NB4 (cell line): ENCODE measurements at regions not wholly inside any gene's neighbourhood (a gene's known extent, or its start where the extent isn't known, plus 50 kb on each side); places are given as distances from the start of the nearest gene placed in this dataset.

Experiments
- DNase-seq: peaks from one replicate; pipeline ENCODE4 v3.0.0; 2010; ENCODE audit warnings: low read depth
- H3K4me3 ChIP-seq: one replicate; pipeline ENCODE4 v1.5.1; 2011; ENCODE audit warnings: mild to moderate bottlenecking, low read depth, low read length, moderate library complexity
- CTCF ChIP-seq: IDR thresholded peaks from one replicate; pipeline ENCODE4 v1.5.1; 2012; ENCODE audit warnings: low read depth, low read length
- MAX ChIP-seq: IDR thresholded peaks from 2 replicates; pipeline ENCODE4 v1.6.1; 2011; ENCODE audit warnings: low read depth, low read length
- MYC ChIP-seq: IDR thresholded peaks from 2 replicates; pipeline ENCODE4 v1.6.1; 2011; ENCODE audit warnings: low read depth, low read length
- POLR2A ChIP-seq: IDR thresholded peaks from 2 replicates; pipeline ENCODE4 v1.6.1; 2011; ENCODE audit warnings: mild to moderate bottlenecking; ENCODE audit not compliant: insufficient read length; ENCODE audit errors: extremely low read depth

GRCh38 chr2:67945056-67945455, 117.7 kb downstream of the C1D start:
- no peak for TF ChIP-seq MAX
- no peak for TF ChIP-seq MYC
- TF ChIP-seq POLR2A = no peak
- no peak for TF ChIP-seq CTCF
- no peak for DNase-seq
- no peak overlapping the region for H3K4me3 ChIP-seq

DNA sequence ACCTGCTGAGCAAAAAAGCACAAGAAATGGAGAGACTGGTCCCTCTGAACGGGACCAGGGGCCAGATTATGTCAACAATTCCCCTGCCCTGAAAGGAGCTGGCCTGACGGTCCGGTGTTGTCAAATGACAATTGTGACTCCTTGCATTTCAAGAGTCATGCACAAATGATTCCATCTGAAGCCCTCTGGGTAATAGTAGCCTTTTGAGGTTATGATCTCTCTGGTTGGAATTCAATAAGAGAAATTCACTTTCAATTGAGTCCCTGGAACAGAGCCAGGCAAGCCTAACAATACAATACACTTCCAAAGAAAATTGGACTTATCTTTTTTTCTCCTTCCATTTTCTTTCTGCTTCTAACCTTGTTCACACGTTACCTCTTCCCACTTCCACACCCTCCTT, 116.9 kb downstream of the C1D start:
- TF ChIP-seq POLR2A = no peak
- no peak for TF ChIP-seq MAX
- no peak for TF ChIP-seq CTCF
- no peak for TF ChIP-seq MYC
- no peak overlapping the region for H3K4me3 ChIP-seq
- no peak for DNase-seq

- no peak for TF ChIP-seq CTCF
- no peak for TF ChIP-seq MYC
- TF ChIP-seq POLR2A = no peak
- TF ChIP-seq MAX = no peak
- no peak overlapping the region for H3K4me3 ChIP-seq
- no peak for DNase-seq
These were observed 114.7 kb downstream of the C1D start for GRCh38 chr2:67948057-67948456.

DNA sequence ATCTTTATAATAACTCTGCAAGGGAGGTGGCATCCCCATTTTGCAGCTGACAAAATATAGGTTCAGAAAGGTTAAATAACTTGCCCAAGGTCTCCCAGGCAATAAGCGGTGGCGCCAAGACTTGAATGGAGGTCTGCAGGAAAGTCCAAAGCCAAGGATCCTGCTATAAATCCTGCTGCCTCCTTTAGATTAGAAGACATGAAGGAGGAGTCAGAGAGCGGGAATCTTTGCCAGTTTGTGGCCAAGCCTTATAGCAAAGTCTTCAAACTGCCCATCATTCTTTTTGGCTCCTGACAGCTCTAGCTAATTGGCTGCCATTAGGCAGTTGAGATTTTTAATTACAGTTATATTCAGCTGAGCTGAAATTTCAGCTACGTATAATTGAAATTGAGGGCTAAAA, 114.3 kb downstream of the C1D start:
- no peak overlapping the region for H3K4me3 ChIP-seq
- TF ChIP-seq POLR2A (no peak), CTCF (no peak), MAX (no peak), MYC (no peak)
- DNase-seq = no peak

- TF ChIP-seq POLR2A (no peak), MYC (no peak), MAX (no peak), CTCF (no peak)
- H3K4me3 ChIP-seq = no peak overlapping the region
- DNase-seq = no peak
These were observed 112.8 kb downstream of the C1D start for GRCh38 chr2:67950018-67950417.

- H3K4me3 ChIP-seq = no peak overlapping the region
- DNase-seq = no peak
- no peak for TF ChIP-seq MYC
- TF ChIP-seq POLR2A = no peak
- TF ChIP-seq MAX = no peak
- TF ChIP-seq CTCF = no peak
These were observed 111.9 kb downstream of the C1D start for GRCh38 chr2:67950919-67951318.
